Natural killer cell (primary cell): ENCODE measurements at regions not wholly inside any gene's neighbourhood (a gene's known extent, or its start where the extent isn't known, plus 50 kb on each side); places are given as distances from the start of the nearest gene placed in this dataset.
"Not testable (repeated sequence)": the region's sequence is repeated elsewhere in the genome, so short reads cannot be mapped to it uniquely, and the experiment has no call there.

Experiments used
- ATAC-seq, 3 donors: fragments of 150-1000 bp in 2 of 3; fragments of 200-7000 bp in 1 of 3; cut with Tn5 transposase; 1 replicate in 1 of 3; 2 replicates in 2 of 3; pipeline ENCODE4 v1.10.0; 2021; ENCODE audit warnings: mild to moderate bottlenecking in 2 of 3, moderate library complexity in 2 of 3
- DNase-seq, 2 donors: peaks; one replicate each; pipeline versions ENCODE4 v3.0.0 to v3.0.0-alpha.2; 2013 to 2021; ENCODE audit warnings: mixed read lengths in 1 of 2
- H3K27ac ChIP-seq: one replicate; pipeline ENCODE4 v1.5.1; 2013; ENCODE audit warnings: mild to moderate bottlenecking, low read length
- H3K27me3 ChIP-seq: one replicate; pipeline ENCODE4 v1.6.1; 2013; ENCODE audit warnings: low read length; ENCODE audit not compliant: control insufficient read depth, insufficient read depth
- H3K36me3 ChIP-seq: one replicate; pipeline ENCODE4 v1.6.1; 2013; ENCODE audit warnings: low read length; ENCODE audit not compliant: control insufficient read depth, insufficient read depth
- H3K4me1 ChIP-seq: one replicate; pipeline ENCODE4 v1.6.1; 2013; ENCODE audit warnings: low read length; ENCODE audit not compliant: control insufficient read depth, insufficient read depth
- H3K4me3 ChIP-seq: one replicate; pipeline ENCODE4 v1.5.1; 2013; ENCODE audit warnings: low read length
- H3K9me3 ChIP-seq: one replicate; pipeline ENCODE4 v1.6.1; 2013; ENCODE audit warnings: low read length; ENCODE audit not compliant: control insufficient read depth, insufficient read depth
- H3K27ac Mint-ChIP-seq, 2 donors: one replicate each; pipeline ENCODE4 v1.8.0; 2022; ENCODE audit warnings: mild to moderate bottlenecking in 2 of 2, mixed read lengths in 2 of 2, moderate library complexity in 1 of 2
- H3K27me3 Mint-ChIP-seq, 2 donors: one replicate each; pipeline ENCODE4 v1.8.0; 2022; ENCODE audit warnings: low read depth in 2 of 2, mixed read lengths in 2 of 2
- H3K36me3 Mint-ChIP-seq: one replicate; pipeline ENCODE4 v1.8.0; 2022; ENCODE audit warnings: mixed read lengths
- H3K4me1 Mint-ChIP-seq, 2 donors: one replicate each; pipeline ENCODE4 v1.8.0; 2022; ENCODE audit warnings: mixed read lengths in 2 of 2
- H3K4me3 Mint-ChIP-seq: one replicate; pipeline ENCODE4 v1.8.0; 2022; ENCODE audit warnings: mild to moderate bottlenecking, moderate library complexity, mixed read lengths
- H3K9me3 Mint-ChIP-seq, 2 donors: one replicate each; pipeline ENCODE4 v1.8.0; 2022; ENCODE audit warnings: mixed read lengths in 2 of 2
- CTCF ChIP-seq: fragments of 200-600 bp; IDR thresholded peaks from one replicate; pipeline ENCODE4 v1.8.0; 2022; ENCODE audit warnings: antibody characterized with exemption
- WGBS: methylation state at CpG from one replicate; pipeline ENCODE4 v1.1.7; 2013; ENCODE audit warnings: missing lambda C conversion rate; ENCODE audit not compliant: insufficient coverage; 5-methylcytosine and 5-hydroxymethylcytosine counted together
- intact Hi-C: fragments of 100-400 bp; cut with micrococcal nuclease; formaldehyde crosslinking; loops from one replicate; pipeline ENCODE4 v1.14.2; 2022

GRCh38 chr7:153407291-153408046 lies 644.7 kb upstream of the DPP6 start:
- Mint-ChIP-seq H3K36me3 (peaks cover 2% of the 10 kb centered on the region), H3K4me3 (no peak overlapping the region), H3K27me3 (no peaks in the 10 kb centered on the region), H3K27ac (no peak overlapping the region), H3K9me3 (peaks cover 12 to 18% of the 10 kb centered on the region in 2 donors), H3K4me1 (no peaks in the 10 kb centered on the region)
- no peaks in the 10 kb centered on the region for H3K27me3 ChIP-seq
- H3K27ac ChIP-seq, result no peak overlapping the region
- intact Hi-C loops, result no loop called here
- H3K9me3 ChIP-seq, result peaks cover 17% of the 10 kb centered on the region
- no peak overlapping the region for H3K4me3 ChIP-seq
- no peaks in the 10 kb centered on the region for H3K4me1 ChIP-seq
- ATAC-seq, result no peak
- WGBS, result 97% methylated on average over 2 of the region's 4 CpGs
- no peak for TF ChIP-seq CTCF
- H3K36me3 ChIP-seq, result no peaks in the 10 kb centered on the region
- no peak for DNase-seq

- ATAC-seq (no peak), DNase-seq (no peak)
- Mint-ChIP-seq H3K9me3 (peaks cover 12 to 21% of the 10 kb centered on the region in 2 donors), H3K36me3 (peaks cover 7% of the 10 kb centered on the region), H3K27ac (no peak overlapping the region), H3K4me3 (no peak overlapping the region), H3K4me1 (no peaks in the 10 kb centered on the region), H3K27me3 (no peaks in the 10 kb centered on the region)
- H3K27me3 ChIP-seq, result no peaks in the 10 kb centered on the region
- H3K4me1 ChIP-seq, result no peaks in the 10 kb centered on the region
- WGBS, result 69% methylated on average over 2 of the region's 3 CpGs
- H3K4me3 ChIP-seq, result no peak overlapping the region
- H3K9me3 ChIP-seq, result peaks cover 26% of the 10 kb centered on the region
- H3K27ac ChIP-seq, result no peak overlapping the region
- intact Hi-C loops, result no loop called here
- H3K36me3 ChIP-seq, result no peaks in the 10 kb centered on the region
- TF ChIP-seq CTCF, result no peak
These were observed 643.5 kb upstream of the DPP6 start for GRCh38 chr7:153408360-153409335.

- H3K36me3 Mint-ChIP-seq, H3K4me1 ChIP-seq, H3K27me3 ChIP-seq, H3K27ac ChIP-seq, H3K4me1 Mint-ChIP-seq, intact Hi-C loops, H3K36me3 ChIP-seq, H3K27me3 Mint-ChIP-seq, H3K27ac Mint-ChIP-seq, DNase-seq, H3K4me3 Mint-ChIP-seq, H3K4me3 ChIP-seq, ATAC-seq: not testable (repeated sequence)
- H3K9me3 ChIP-seq, result peaks cover 29% of the 10 kb centered on the region
- peaks cover 12 to 22% of the 10 kb centered on the region in 2 donors for H3K9me3 Mint-ChIP-seq
- 92% methylated on average over 10 of the region's 10 CpGs for WGBS
These were observed 642.4 kb upstream of the DPP6 start for GRCh38 chr7:153409567-153410342.

GRCh38 chr7:153410997-153411642 lies 641.1 kb upstream of the DPP6 start:
- DNase-seq, H3K27me3 ChIP-seq, H3K4me3 ChIP-seq, H3K4me1 Mint-ChIP-seq, H3K27me3 Mint-ChIP-seq, H3K4me3 Mint-ChIP-seq, H3K27ac Mint-ChIP-seq, intact Hi-C loops, H3K36me3 Mint-ChIP-seq, H3K36me3 ChIP-seq, H3K4me1 ChIP-seq, H3K27ac ChIP-seq, ATAC-seq: not testable (repeated sequence)
- 89% methylated on average over 18 of the region's 18 CpGs for WGBS
- peaks cover 18 to 25% of the 10 kb centered on the region in 2 donors for H3K9me3 Mint-ChIP-seq
- peaks cover 24% of the 10 kb centered on the region for H3K9me3 ChIP-seq

GRCh38 chr7:153412114-153412823 lies 639.9 kb upstream of the DPP6 start:
- H3K27ac ChIP-seq, H3K27ac Mint-ChIP-seq, H3K4me3 Mint-ChIP-seq, intact Hi-C loops, H3K36me3 ChIP-seq, H3K27me3 Mint-ChIP-seq, DNase-seq, H3K27me3 ChIP-seq, H3K36me3 Mint-ChIP-seq, ATAC-seq, H3K4me1 ChIP-seq, H3K4me3 ChIP-seq, H3K4me1 Mint-ChIP-seq: not testable (repeated sequence)
- H3K9me3 ChIP-seq, result peaks cover 19% of the 10 kb centered on the region
- H3K9me3 Mint-ChIP-seq, result peaks cover 19 to 25% of the 10 kb centered on the region in 2 donors
- WGBS, result 94% methylated on average over 26 of the region's 26 CpGs
